GM12874 (cell line): ENCODE measurements at regions not wholly inside any gene's neighbourhood (a gene's known extent, or its start where the extent isn't known, plus 50 kb on each side); places are given as distances from the start of the nearest gene placed in this dataset.

Experiments used
- CTCF ChIP-seq: IDR thresholded peaks from 2 replicates; pipeline ENCODE4 v1.5.1; 2011; ENCODE audit warnings: low read depth, mild to moderate bottlenecking, control low read depth, low read length, moderate library complexity; ENCODE audit not compliant: insufficient read depth

- TF ChIP-seq CTCF = no peak
Measured at GRCh38 chr7:47153058-47153457, 428.9 kb downstream of the TNS3 start.

GRCh38 chr7:47152307-47152706 lies 429.6 kb downstream of the TNS3 start:
- TF ChIP-seq CTCF = no peak

GRCh38 chr7:47150497-47151260 lies 431.2 kb downstream of the TNS3 start:
- TF ChIP-seq CTCF = no peak

DNA sequence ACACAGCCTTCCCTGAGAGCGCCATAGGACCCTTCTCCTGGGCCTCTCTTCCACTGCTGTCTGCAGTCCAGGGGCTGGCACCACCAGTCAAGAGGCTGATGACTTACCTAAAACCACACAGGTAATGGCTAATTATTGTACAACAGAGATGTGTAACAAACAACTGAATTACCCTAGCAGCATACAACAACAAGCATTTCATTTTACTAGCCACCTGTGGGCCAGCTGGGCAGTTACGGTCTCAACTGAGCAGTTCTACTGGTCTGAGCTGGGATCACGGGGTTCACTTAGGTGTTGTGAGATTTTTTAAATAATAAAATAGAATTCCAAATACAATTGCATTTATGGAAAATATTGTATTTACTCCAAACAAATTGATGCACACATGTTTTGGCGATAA lies 431.9 kb downstream of the TNS3 start:
- TF ChIP-seq CTCF = no peak

- no peak for TF ChIP-seq CTCF
Measured at GRCh38 chr7:47149208-47149839, 432.6 kb downstream of the TNS3 start.

- TF ChIP-seq CTCF = no peak
Measured at GRCh38 chr7:47148536-47149207, 433.2 kb downstream of the TNS3 start.

- no peak for TF ChIP-seq CTCF
Measured at GRCh38 chr7:47147213-47147631, 434.7 kb downstream of the TNS3 start.
